ENCODE measurements at regions not wholly inside any gene's neighbourhood (a gene's known extent, or its start where the extent isn't known, plus 50 kb on each side); places are given as distances from the start of the nearest gene placed in this dataset.
"Not testable (repeated sequence)": the region's sequence is repeated elsewhere in the genome, so short reads cannot be mapped to it uniquely, and the experiment has no call there.

GRCh38 chr2:88365408-88365807, 87.1 kb downstream of the FOXI3 start:
- POLR2A ChIA-PET (ENCODE audit: partially characterized antibody), result interaction anchor here (1.9 kb wide), 1 partner anchor 14 kb away, joined by 3 read pairs; no protein-coding TSS in a partner anchor
- not testable (repeated sequence) for FAIRE-seq

More at GRCh38 chr2:88365408-88365807, 87.1 kb downstream of the FOXI3 start:
- not testable (repeated sequence) for H3K4me2 ChIP-seq (ENCODE audit: insufficient read depth in 1 of 2, low read depth in 2 of 2, low read length in 2 of 2); H3K4ac ChIP-seq (replicated peaks; ENCODE audit: insufficient read length, low read depth, low read length); H3K36me3 ChIP-seq (ENCODE audit: control insufficient read depth in 2 of 4, insufficient read depth in 4 of 4, low read length in 3 of 4); H3K79me1 ChIP-seq (ENCODE audit: low read depth, low read length); H3K56ac ChIP-seq (replicated peaks; ENCODE audit: insufficient read length, low read depth, low read length); H2BK5ac ChIP-seq (ENCODE audit: low read depth, low read length); DNase-seq (ENCODE audit: low read depth in 1 of 2, low spot score in 2 of 2); H3K23ac ChIP-seq (ENCODE audit: insufficient read length); H3K27me3 ChIP-seq (replicated peaks in 1 of 4; ENCODE audit: control insufficient read depth in 3 of 4, extremely low read depth in 1 of 4, insufficient read depth in 3 of 4, low read length in 3 of 4); H4K8ac ChIP-seq (ENCODE audit: extremely low read depth, insufficient read depth, low read length); H2BK20ac ChIP-seq (ENCODE audit: low read length); H2AK5ac ChIP-seq (ENCODE audit: low read depth, low read length); H2AFZ ChIP-seq (ENCODE audit: low read length); H2BK15ac ChIP-seq (ENCODE audit: low read length); H3K18ac ChIP-seq (ENCODE audit: extremely low read depth, low read length); H4K20me1 ChIP-seq (replicated peaks in 1 of 2; ENCODE audit: control insufficient read depth in 1 of 2, insufficient read depth in 2 of 2, low read length in 2 of 2); H2BK120ac ChIP-seq (replicated peaks; ENCODE audit: low read depth, low read length); H3K23me2 ChIP-seq (ENCODE audit: low read depth, low read length); H3K79me2 ChIP-seq (ENCODE audit: control insufficient read depth in 1 of 2, insufficient read depth in 2 of 2, low read length in 2 of 2); H3K4me1 ChIP-seq (replicated peaks in 1 of 4; ENCODE audit: control insufficient read depth in 3 of 4, insufficient read depth in 4 of 4, low read length in 3 of 4); H3K14ac ChIP-seq (ENCODE audit: insufficient read length); H3K4me3 ChIP-seq (ENCODE audit: extremely low read depth in 1 of 4, insufficient read depth in 2 of 4, low read depth in 3 of 4, low read length in 4 of 4); H3K9ac ChIP-seq (replicated peaks in 1 of 4; ENCODE audit: extremely low read depth in 1 of 4, low read depth in 3 of 4, low read length in 3 of 4); H4K5ac ChIP-seq (ENCODE audit: insufficient read length, low read depth, low read length); H3K9me3 ChIP-seq (ENCODE audit: insufficient read depth in 2 of 2, low read depth in 1 of 2, low read length in 1 of 2); H3K27ac ChIP-seq (ENCODE audit: low read depth, low read length); H4K91ac ChIP-seq (replicated peaks; ENCODE audit: insufficient read length, low read length); H2BK12ac ChIP-seq (ENCODE audit: low read depth, low read length)
- CTCF ChIA-PET (ENCODE audit: partially characterized antibody), result interaction anchor here (0.9 to 1.4 kb wide), 4 partner anchors 10 to 89 kb away, joined by 3 to 6 read pairs (median 3); no protein-coding TSS in a partner anchor
- WGBS, 2 experiments (ENCODE audit: extremely low coverage in 1 of 2, insufficient coverage in 1 of 2, insufficient read length in 1 of 2, insufficient replicate concordance in 2 of 2, low coverage in 1 of 2, low lambda C conversion rate in 2 of 2, missing lambda C conversion rate in 1 of 2), result 90% methylated on average over 11 of the region's 11 CpGs; no CpG with 5 or more reads in 1 of the 2 experiments

Measured in H1 (cell line).